Skin of body (tissue), 1 donor: ENCODE measurements at regions not wholly inside any gene's neighbourhood (a gene's known extent, or its start where the extent isn't known, plus 50 kb on each side); places are given as distances from the start of the nearest gene placed in this dataset.

Experiments used
- DNase-seq: peaks from one replicate; lab custom pipeline; 2025; lab: John Stamatoyannopoulos, UW

GRCh38 chr14:34350903-34351302 lies 111.1 kb downstream of the SPTSSA start:
- DNase-seq = no peak

GRCh38 chr14:34348592-34348991 lies 113.4 kb downstream of the SPTSSA start:
- no peak for DNase-seq

GRCh38 chr14:34347683-34348082 lies 114.4 kb downstream of the SPTSSA start:
- DNase-seq = no peak

GRCh38 chr14:34345718-34346465 lies 116.1 kb downstream of the SPTSSA start:
- DNase-seq = no peak

- no peak for DNase-seq
Measured at GRCh38 chr14:34344318-34344717, 117.7 kb downstream of the SPTSSA start.

GRCh38 chr14:34340025-34340625 lies 121.9 kb downstream of the SPTSSA start:
- no peak for DNase-seq

- no peak for DNase-seq
Measured at GRCh38 chr14:34338056-34338455, 124.0 kb downstream of the SPTSSA start.

- no peak for DNase-seq
Measured at GRCh38 chr14:34336501-34336900, 125.5 kb downstream of the SPTSSA start.

- DNase-seq = no peak
Measured at GRCh38 chr14:34335968-34336367, 126.1 kb downstream of the SPTSSA start.

- no peak for DNase-seq
Measured at GRCh38 chr14:34334329-34334728, 127.7 kb downstream of the SPTSSA start.

- DNase-seq = no peak
Measured at GRCh38 chr14:34331728-34332623, 130.1 kb downstream of the SPTSSA start.

- no peak for DNase-seq
Measured at GRCh38 chr14:34330846-34331245, 131.2 kb downstream of the SPTSSA start.

GRCh38 chr14:34329301-34329700 lies 132.7 kb downstream of the SPTSSA start:
- no peak for DNase-seq

- DNase-seq = no peak
Measured at GRCh38 chr14:34328178-34328577, 133.9 kb downstream of the SPTSSA start.

GRCh38 chr14:34325493-34325892 lies 136.5 kb downstream of the SPTSSA start:
- no peak for DNase-seq

- peak; percentile 57 for DNase-seq
Measured at GRCh38 chr14:34324363-34324795, 137.7 kb downstream of the SPTSSA start.

- DNase-seq = peak; percentile 9
Measured at GRCh38 chr14:34322940-34323418, 139.1 kb downstream of the SPTSSA start.

- no peak for DNase-seq
Measured at GRCh38 chr14:34319140-34319539, 142.9 kb downstream of the SPTSSA start.

- no peak for DNase-seq
Measured at GRCh38 chr14:34318014-34318413, 144.0 kb downstream of the SPTSSA start.

- DNase-seq = no peak
Measured at GRCh38 chr14:34310724-34311123, 151.3 kb downstream of the SPTSSA start.

GRCh38 chr14:34303811-34304210 lies 158.2 kb downstream of the SPTSSA start:
- no peak for DNase-seq

- no peak for DNase-seq
Measured at GRCh38 chr14:34302654-34303053, 159.4 kb downstream of the SPTSSA start.
